ENCODE measurements at regions not wholly inside any gene's neighbourhood (a gene's known extent, or its start where the extent isn't known, plus 50 kb on each side); places are given as distances from the start of the nearest gene placed in this dataset.

DNA sequence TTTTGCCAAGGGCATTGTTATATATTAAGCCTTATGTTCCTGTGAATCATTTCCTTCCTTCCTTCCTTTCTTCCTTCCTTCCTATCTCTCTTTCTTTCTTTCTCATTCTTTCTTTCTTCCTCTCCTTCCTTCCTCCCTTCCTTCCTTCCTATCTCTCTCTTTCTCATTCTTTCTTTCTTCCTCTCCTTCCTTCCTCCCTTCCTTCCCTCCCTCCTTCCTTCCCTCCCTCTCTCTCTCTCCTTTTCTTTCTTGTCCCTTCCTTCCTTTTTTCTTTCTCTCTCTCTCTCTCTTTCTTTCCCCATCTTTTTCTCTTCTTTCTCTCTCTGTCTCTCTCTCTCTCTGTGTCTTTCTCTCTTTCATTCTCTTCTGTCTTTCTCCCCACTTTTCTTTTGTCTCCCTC is 226.6 kb downstream of the ETNK1 start:
- no peaks in the 10 kb centered on the region for H3K9me3 ChIP-seq
- H3K27ac ChIP-seq, result no peak overlapping the region
- intact Hi-C loops (cut with DNase I; ENCODE audit: low total_unique reads), result no loop called here
- H3K27me3 ChIP-seq, result no peaks in the 10 kb centered on the region
- no peak overlapping the region for H3K4me3 ChIP-seq
- no peaks in the 10 kb centered on the region for H3K4me1 ChIP-seq
- no peaks in the 10 kb centered on the region for H3K36me3 ChIP-seq (ENCODE audit: low read depth, missing control alignments)
- TF ChIP-seq POLR2A (IDR thresholded peaks at IDR 0.05), result no peak
- TF ChIP-seq, protein P1, sequence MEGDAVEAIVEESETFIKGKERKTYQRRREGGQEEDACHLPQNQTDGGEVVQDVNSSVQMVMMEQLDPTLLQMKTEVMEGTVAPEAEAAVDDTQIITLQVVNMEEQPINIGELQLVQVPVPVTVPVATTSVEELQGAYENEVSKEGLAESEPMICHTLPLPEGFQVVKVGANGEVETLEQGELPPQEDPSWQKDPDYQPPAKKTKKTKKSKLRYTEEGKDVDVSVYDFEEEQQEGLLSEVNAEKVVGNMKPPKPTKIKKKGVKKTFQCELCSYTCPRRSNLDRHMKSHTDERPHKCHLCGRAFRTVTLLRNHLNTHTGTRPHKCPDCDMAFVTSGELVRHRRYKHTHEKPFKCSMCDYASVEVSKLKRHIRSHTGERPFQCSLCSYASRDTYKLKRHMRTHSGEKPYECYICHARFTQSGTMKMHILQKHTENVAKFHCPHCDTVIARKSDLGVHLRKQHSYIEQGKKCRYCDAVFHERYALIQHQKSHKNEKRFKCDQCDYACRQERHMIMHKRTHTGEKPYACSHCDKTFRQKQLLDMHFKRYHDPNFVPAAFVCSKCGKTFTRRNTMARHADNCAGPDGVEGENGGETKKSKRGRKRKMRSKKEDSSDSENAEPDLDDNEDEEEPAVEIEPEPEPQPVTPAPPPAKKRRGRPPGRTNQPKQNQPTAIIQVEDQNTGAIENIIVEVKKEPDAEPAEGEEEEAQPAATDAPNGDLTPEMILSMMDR (IDR thresholded peaks at IDR 0.05), result no peak
- DNase-seq, result no peak

DNA sequence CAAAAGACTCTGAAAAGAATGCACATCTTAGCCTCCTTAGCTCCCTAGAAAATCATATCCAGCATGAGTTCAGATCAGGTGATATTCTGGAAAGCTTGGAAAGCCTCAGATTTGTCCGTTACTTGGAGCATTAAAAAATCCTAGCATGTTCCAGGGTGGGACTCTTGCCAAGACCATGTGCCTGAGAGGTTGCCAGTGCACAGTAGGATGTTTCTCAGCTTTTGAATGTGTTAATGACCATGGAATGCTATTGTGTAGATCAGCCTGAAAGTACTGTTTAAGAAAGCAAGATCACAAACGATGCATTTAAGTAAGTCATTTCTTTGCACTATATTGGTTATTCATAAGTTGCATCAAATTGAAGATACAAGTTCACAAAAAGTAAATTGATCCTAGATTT is 230.5 kb downstream of the ETNK1 start:
- no peak for TF ChIP-seq POLR2A (IDR thresholded peaks at IDR 0.05)
- no peak overlapping the region for H3K4me3 ChIP-seq
- no peaks in the 10 kb centered on the region for H3K36me3 ChIP-seq (ENCODE audit: low read depth, missing control alignments)
- H3K9me3 ChIP-seq, result no peaks in the 10 kb centered on the region
- no peak overlapping the region for H3K27ac ChIP-seq
- 67 to 70% methylated on average over 2 of the region's 2 CpGs for WGBS, 2 donors
- no peak for DNase-seq
- H3K27me3 ChIP-seq, result no peaks in the 10 kb centered on the region
- intact Hi-C loops (cut with DNase I; ENCODE audit: low total_unique reads), result no loop called here
- no peaks in the 10 kb centered on the region for H3K4me1 ChIP-seq

DNA sequence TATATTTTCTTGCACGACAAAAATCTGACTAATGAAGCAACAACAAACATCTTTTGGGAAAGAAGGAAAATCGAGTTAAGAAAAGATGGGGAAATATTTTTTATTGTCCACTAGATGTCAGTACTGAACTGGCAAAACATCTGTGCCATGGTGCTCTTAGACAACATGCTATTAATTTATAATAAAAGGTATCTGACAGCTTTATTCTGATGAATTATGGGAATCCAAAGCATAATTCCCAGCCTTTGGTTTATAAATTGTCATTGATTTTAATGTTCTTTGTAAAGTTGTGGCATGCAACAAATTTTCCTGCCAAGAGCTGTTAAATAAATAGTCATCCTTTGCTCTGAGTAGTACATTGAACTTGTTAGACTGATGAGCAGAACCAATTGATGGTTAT is 231.2 kb downstream of the ETNK1 start:
- DNase-seq, result no peak
- TF ChIP-seq, protein P1 (IDR thresholded peaks at IDR 0.05), result peak; percentile 25 to 57 (median 32)
- no peak for TF ChIP-seq POLR2A (IDR thresholded peaks at IDR 0.05)
- 19% methylated on average over 2 of the region's 2 CpGs for WGBS, 2 donors

DNA sequence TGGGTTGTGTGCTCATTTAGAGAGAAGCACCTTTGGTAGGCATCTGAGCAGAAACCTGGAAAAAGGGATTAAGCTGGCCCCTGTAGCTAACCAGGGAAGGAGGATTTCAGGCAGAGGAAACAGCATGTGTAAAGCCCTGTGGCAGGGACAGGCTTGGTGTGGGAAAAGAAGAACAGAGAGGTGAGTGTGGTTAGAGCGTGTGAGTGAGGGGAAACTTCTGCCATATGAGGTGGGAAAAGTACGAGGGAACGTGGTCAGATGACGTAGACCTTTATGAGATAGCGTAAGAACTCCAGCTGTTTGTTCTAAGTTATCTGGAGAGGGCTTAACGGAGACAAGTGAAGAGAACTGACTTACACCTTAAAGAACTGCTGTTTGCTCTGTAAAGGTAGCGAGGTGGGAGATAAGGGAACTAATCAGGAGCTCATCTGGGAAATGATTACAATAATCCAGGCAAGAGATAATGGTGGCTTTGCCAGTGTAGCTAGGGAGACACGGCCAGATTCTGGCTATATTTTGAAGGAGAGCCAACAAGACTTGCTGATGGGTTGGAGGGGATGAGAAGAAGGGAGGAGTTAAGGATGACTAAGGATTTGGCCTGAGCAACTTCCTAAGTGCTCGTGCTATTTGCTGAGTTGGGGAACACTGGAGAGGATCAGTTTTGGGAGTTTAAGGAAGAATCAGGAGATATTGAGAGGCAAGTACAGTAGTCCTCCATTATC is 234.0 kb downstream of the ETNK1 start:
- 65 to 67% methylated on average over 9 of the region's 9 CpGs for WGBS, 2 donors
- intact Hi-C loops (cut with DNase I; ENCODE audit: low total_unique reads), result no loop called here
- H3K4me3 ChIP-seq, result no peak overlapping the region
- no peaks in the 10 kb centered on the region for H3K36me3 ChIP-seq (ENCODE audit: low read depth, missing control alignments)
- H3K27me3 ChIP-seq, result no peaks in the 10 kb centered on the region
- TF ChIP-seq POLR2A (IDR thresholded peaks at IDR 0.05), result no peak
- TF ChIP-seq, protein P1 (IDR thresholded peaks at IDR 0.05), result no peak
- no peak for DNase-seq
- H3K4me1 ChIP-seq, result no peaks in the 10 kb centered on the region
- no peaks in the 10 kb centered on the region for H3K9me3 ChIP-seq
- no peak overlapping the region for H3K27ac ChIP-seq

More for the DNA sequence above, 231.2 kb downstream of the ETNK1 start:
- Histone ChIP-seq H3K36me3 (ENCODE audit: low read depth, missing control alignments) (no peaks in the 10 kb centered on the region), H3K27me3 (no peaks in the 10 kb centered on the region), H3K27ac (no peak overlapping the region), H3K4me3 (no peak overlapping the region), H3K9me3 (no peaks in the 10 kb centered on the region), H3K4me1 (no peaks in the 10 kb centered on the region)
- intact Hi-C loops (cut with DNase I; ENCODE audit: low total_unique reads), result no loop called here

DNA sequence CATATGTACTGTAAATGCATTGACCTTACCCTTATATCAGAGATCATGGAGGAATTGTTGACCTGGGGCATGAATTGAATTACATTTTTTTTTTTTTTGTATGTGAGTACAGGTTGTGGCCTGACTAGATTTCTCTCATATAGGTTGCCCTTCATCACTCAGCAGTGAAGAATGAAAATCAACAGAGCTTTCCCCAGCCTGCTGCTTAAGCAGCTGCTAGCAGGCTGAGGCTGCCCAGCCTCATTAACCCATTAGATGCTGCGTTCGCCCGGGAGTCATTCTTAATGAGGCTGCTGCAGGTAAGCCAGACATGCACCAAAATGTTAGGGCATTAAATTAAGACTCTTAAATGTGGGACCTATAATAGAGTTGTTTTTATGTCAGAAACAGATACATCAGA is 236.0 kb downstream of the ETNK1 start:
- WGBS, 2 donors, result 49 to 65% methylated on average over 3 of the region's 3 CpGs

More for the DNA sequence above, 236.0 kb downstream of the ETNK1 start:
- H3K4me1 ChIP-seq, result no peaks in the 10 kb centered on the region
- H3K9me3 ChIP-seq, result no peaks in the 10 kb centered on the region
- no peaks in the 10 kb centered on the region for H3K36me3 ChIP-seq (ENCODE audit: low read depth, missing control alignments)
- no peaks in the 10 kb centered on the region for H3K27me3 ChIP-seq
- H3K4me3 ChIP-seq, result no peak overlapping the region
- intact Hi-C loops (cut with DNase I; ENCODE audit: low total_unique reads), result no loop called here
- DNase-seq, result no peak
- H3K27ac ChIP-seq, result no peak overlapping the region
- TF ChIP-seq, protein P1 (IDR thresholded peaks at IDR 0.05), result no peak
- TF ChIP-seq POLR2A (IDR thresholded peaks at IDR 0.05), result no peak

All from testis (tissue), 2 donors.